Thoracic aorta (tissue), 2 donors: ENCODE measurements at regions not wholly inside any gene's neighbourhood (a gene's known extent, or its start where the extent isn't known, plus 50 kb on each side); places are given as distances from the start of the nearest gene placed in this dataset.

ENCODE experiments used
- ATAC-seq: fragments of 150-250 bp; one replicate; pipeline ENCODE4 v1.8.0; 2017; ENCODE audit warnings: low read depth; ENCODE audit not compliant: insufficient number of reproducible peaks, low FRiP score
- DNase-seq: peaks from one replicate; pipeline ENCODE4 v3.0.0-alpha.2; 2020; ENCODE audit warnings: low spot score
- H3K27ac ChIP-seq, 2 donors: fragments of 200-600 bp; sonication (generic); 1 replicate in 1 of 2; 2 replicates in 1 of 2; pipeline ENCODE4 v1.5.1; 2016; ENCODE audit warnings: mild to moderate bottlenecking in 2 of 2, moderate library complexity in 2 of 2
- H3K27me3 ChIP-seq: fragments of 200-600 bp; sonication (generic); replicated peaks from 2 replicates; pipeline ENCODE4 v1.6.0; 2016; ENCODE audit warnings: mild to moderate bottlenecking; ENCODE audit not compliant: insufficient read depth
- H3K36me3 ChIP-seq: fragments of 200-600 bp; sonication (generic); one replicate; pipeline ENCODE4 v1.5.1; 2016
- H3K4me1 ChIP-seq, 2 donors: fragments of 200-600 bp; sonication (generic); 1 replicate in 1 of 2; 2 replicates in 1 of 2; pipeline versions ENCODE4 v1.5.1 to v1.6.0; 2016; ENCODE audit warnings: low read depth in 2 of 2, mild to moderate bottlenecking in 1 of 2; ENCODE audit not compliant: control insufficient read depth in 1 of 2
- H3K4me3 ChIP-seq: fragments of 200-600 bp; sonication (generic); 2 replicates; pipeline ENCODE4 v1.5.1; 2016; ENCODE audit warnings: mild to moderate bottlenecking
- H3K9me3 ChIP-seq: fragments of 200-600 bp; sonication (generic); 2 replicates; pipeline ENCODE4 v1.5.1; 2016
- TF ChIP-seq, protein P1 (sequence below): fragments of 200-600 bp; sonication (generic); IDR thresholded peaks from one replicate; pipeline ENCODE4 v1.5.1; 2019; ENCODE audit warnings: antibody characterized with exemption

DNA sequence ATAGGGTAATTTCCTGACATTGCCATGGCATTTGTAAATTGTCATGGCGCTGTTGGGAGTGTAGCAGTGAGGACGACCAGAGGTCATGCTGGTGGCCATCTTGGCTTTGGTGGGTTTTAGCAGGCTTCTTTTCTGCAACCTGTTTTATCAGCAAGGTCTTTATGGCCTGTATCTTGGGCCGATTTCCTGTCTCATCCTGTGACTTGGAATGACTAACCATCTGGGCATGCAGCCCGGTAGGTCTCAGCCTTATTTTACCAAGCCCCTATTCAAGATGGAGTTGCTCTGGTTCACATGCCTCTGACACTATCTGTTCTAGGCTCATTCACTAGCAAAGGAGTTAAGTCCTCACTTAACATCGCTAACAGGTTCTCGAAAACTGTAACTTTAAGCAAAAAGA, 1374.2 kb downstream of the FAM181B start:
- H3K27me3 ChIP-seq = no peaks in the 10 kb centered on the region
- no peaks in the 10 kb centered on the region for H3K36me3 ChIP-seq
- no peak overlapping the region for H3K27ac ChIP-seq
- H3K4me1 ChIP-seq = no peaks in the 10 kb centered on the region
- DNase-seq (no peak), ATAC-seq (no peak)
- H3K9me3 ChIP-seq = no peaks in the 10 kb centered on the region
- H3K4me3 ChIP-seq = no peak overlapping the region
- TF ChIP-seq, protein P1, sequence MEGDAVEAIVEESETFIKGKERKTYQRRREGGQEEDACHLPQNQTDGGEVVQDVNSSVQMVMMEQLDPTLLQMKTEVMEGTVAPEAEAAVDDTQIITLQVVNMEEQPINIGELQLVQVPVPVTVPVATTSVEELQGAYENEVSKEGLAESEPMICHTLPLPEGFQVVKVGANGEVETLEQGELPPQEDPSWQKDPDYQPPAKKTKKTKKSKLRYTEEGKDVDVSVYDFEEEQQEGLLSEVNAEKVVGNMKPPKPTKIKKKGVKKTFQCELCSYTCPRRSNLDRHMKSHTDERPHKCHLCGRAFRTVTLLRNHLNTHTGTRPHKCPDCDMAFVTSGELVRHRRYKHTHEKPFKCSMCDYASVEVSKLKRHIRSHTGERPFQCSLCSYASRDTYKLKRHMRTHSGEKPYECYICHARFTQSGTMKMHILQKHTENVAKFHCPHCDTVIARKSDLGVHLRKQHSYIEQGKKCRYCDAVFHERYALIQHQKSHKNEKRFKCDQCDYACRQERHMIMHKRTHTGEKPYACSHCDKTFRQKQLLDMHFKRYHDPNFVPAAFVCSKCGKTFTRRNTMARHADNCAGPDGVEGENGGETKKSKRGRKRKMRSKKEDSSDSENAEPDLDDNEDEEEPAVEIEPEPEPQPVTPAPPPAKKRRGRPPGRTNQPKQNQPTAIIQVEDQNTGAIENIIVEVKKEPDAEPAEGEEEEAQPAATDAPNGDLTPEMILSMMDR = no peak

DNA sequence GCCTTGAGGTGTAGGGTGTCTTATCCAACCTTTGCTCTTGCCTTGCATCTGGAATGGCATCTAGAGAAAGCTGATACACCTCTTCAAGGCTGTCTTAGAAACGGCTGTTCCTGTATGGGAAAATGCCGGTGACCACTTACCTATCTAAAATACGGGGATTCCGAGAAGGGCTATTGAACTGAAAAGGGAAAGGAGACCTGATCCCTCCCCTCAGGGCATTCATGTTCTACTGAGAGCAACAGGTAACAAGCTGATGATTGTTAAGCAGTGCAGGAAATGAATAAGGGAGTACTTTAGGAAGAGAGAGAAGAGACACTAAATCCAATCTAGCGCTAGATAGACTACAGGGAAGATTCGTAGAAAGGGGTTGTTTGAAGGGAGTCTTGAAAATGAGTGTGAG, 1388.1 kb downstream of the FAM181B start:
- no peaks in the 10 kb centered on the region for H3K4me1 ChIP-seq
- DNase-seq (no peak), ATAC-seq (no peak)
- TF ChIP-seq, protein P1 = no peak
- H3K27ac ChIP-seq = no peak overlapping the region
- no peaks in the 10 kb centered on the region for H3K36me3 ChIP-seq
- H3K27me3 ChIP-seq = no peaks in the 10 kb centered on the region
- H3K4me3 ChIP-seq = no peak overlapping the region
- H3K9me3 ChIP-seq = no peaks in the 10 kb centered on the region

DNA sequence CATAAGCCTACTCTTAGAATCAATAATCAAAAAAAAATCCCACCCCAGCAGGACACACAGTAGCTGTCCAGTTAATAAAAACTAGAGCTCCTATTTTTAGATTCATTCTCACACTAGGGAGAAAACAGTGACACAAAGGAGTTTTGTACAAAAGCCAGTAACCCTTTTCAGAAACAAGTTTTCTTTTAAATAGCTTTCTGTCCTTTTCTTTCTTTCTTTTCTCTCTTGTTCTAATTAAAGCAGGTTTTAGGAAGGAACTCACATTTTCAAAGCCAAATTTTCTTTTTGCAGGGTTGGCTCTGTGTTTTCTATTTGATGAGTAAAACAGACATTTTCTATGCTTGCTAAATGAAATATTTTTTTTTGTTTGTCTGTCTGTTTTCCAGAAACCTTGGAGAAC, 1390.7 kb downstream of the FAM181B start:
- no peaks in the 10 kb centered on the region for H3K27me3 ChIP-seq
- ATAC-seq = no peak
- H3K4me3 ChIP-seq = no peak overlapping the region
- no peaks in the 10 kb centered on the region for H3K4me1 ChIP-seq
- H3K36me3 ChIP-seq = no peaks in the 10 kb centered on the region
- DNase-seq = no peak
- TF ChIP-seq, protein P1 = no peak
- H3K27ac ChIP-seq = no peak overlapping the region
- H3K9me3 ChIP-seq = no peaks in the 10 kb centered on the region

DNA sequence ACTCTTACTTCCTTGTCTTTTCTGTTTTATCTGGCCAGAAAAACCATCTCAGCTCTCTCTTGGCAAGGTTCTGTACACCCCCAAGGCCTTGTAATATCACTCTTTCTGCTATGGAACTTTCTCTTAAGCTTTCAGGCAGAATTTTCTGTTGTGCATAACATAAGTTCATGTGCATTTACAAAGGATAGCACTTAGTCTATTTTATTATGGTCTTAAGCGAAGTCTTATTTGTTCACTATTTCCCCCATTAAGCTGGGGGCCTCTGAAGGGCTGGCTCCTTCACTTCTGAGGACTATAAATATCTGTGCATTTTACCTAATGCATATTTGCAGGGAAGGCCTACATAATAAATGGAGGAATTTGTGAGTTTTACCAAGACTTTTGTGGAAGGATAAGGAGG, 1393.4 kb downstream of the FAM181B start:
- Histone ChIP-seq H3K9me3 (no peaks in the 10 kb centered on the region), H3K36me3 (no peaks in the 10 kb centered on the region), H3K4me3 (no peak overlapping the region), H3K27me3 (no peaks in the 10 kb centered on the region), H3K4me1 (no peaks in the 10 kb centered on the region), H3K27ac (no peak overlapping the region)
- DNase-seq (no peak), ATAC-seq (no peak)
- TF ChIP-seq, protein P1 = no peak

DNA sequence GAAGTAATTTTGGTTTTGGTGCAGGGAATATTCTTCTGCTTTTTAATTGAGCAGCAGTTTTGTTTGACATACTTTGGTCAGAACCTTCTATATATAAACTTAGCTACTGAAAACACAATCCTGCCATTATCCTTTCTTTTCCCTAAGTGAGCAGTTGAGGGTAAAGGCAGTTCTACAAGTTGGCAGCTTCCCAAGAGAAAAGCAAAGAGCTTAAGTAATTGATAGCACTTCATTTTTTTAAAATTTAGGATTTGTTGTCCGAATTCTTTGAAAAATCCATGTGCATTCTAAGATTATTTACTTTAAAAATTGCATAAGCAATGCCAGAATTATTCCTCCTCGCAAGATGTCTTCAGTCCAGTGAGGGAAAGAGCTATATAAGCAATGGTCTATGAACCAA, 1394.1 kb downstream of the FAM181B start:
- H3K27me3 ChIP-seq = no peaks in the 10 kb centered on the region
- TF ChIP-seq, protein P1 = no peak
- H3K27ac ChIP-seq = no peak overlapping the region
- no peaks in the 10 kb centered on the region for H3K36me3 ChIP-seq
- no peak for ATAC-seq
- H3K9me3 ChIP-seq = no peaks in the 10 kb centered on the region
- H3K4me3 ChIP-seq = no peak overlapping the region
- H3K4me1 ChIP-seq = no peaks in the 10 kb centered on the region
- no peak for DNase-seq
